ENCODE measurements at regions not wholly inside any gene's neighbourhood (a gene's known extent, or its start where the extent isn't known, plus 50 kb on each side); places are given as distances from the start of the nearest gene placed in this dataset.

- no peak for TF ChIP-seq CTCF (conservative IDR thresholded peaks at IDR 0.05; ENCODE audit: control insufficient read depth, insufficient read depth, low read depth, low read length)
- H3K4me3 ChIP-seq (ENCODE audit: control insufficient read depth, low read depth, low read length): no peak overlapping the region
- no peak for DNase-seq (ENCODE audit: low read depth)
Measured at GRCh38 chr6:54014440-54014839, 96.8 kb upstream of the MLIP start.

- no peak for DNase-seq (ENCODE audit: low read depth)
Measured at GRCh38 chr6:54017877-54018276, 93.4 kb upstream of the MLIP start.

GRCh38 chr6:54018722-54019121, 92.5 kb upstream of the MLIP start:
- DNase-seq (ENCODE audit: low read depth): no peak
- no peak for TF ChIP-seq CTCF (conservative IDR thresholded peaks at IDR 0.05; ENCODE audit: control insufficient read depth, insufficient read depth, low read depth, low read length)
- no peak overlapping the region for H3K4me3 ChIP-seq (ENCODE audit: control insufficient read depth, low read depth, low read length)

More at GRCh38 chr6:54017877-54018276, 93.4 kb upstream of the MLIP start:
- TF ChIP-seq CTCF (conservative IDR thresholded peaks at IDR 0.05; ENCODE audit: control insufficient read depth, insufficient read depth, low read depth, low read length): no peak
- no peak overlapping the region for H3K4me3 ChIP-seq (ENCODE audit: control insufficient read depth, low read depth, low read length)

GRCh38 chr6:54019860-54020259, 91.4 kb upstream of the MLIP start:
- TF ChIP-seq CTCF (conservative IDR thresholded peaks at IDR 0.05; ENCODE audit: control insufficient read depth, insufficient read depth, low read depth, low read length): no peak
- DNase-seq (ENCODE audit: low read depth): no peak
- H3K4me3 ChIP-seq (ENCODE audit: control insufficient read depth, low read depth, low read length): no peak overlapping the region

DNA sequence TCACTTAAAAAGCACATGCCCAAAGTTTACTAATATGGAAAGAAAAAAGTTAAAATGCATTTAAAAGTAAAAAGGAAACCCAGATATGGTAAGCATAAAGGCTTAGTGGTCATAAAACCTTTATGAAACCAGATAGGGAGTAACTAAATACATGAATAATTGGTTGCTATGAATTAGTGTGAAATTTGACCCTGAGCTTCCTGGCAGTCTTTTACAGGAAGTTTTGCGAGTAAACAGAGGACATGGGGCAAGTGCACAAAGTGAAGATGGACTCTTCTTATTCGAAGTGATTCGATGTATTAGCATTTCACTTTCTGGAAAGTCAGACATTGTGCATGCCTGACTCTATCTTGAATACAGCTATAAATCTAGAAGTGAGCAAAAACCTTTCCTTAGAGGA, 90.9 kb upstream of the MLIP start:
- no peak for DNase-seq (ENCODE audit: low read depth)
- no peak for TF ChIP-seq CTCF (conservative IDR thresholded peaks at IDR 0.05; ENCODE audit: control insufficient read depth, insufficient read depth, low read depth, low read length)
- H3K4me3 ChIP-seq (ENCODE audit: control insufficient read depth, low read depth, low read length): no peak overlapping the region

- no peak overlapping the region for H3K4me3 ChIP-seq (ENCODE audit: control insufficient read depth, low read depth, low read length)
- TF ChIP-seq CTCF (conservative IDR thresholded peaks at IDR 0.05; ENCODE audit: control insufficient read depth, insufficient read depth, low read depth, low read length): no peak
- DNase-seq (ENCODE audit: low read depth): no peak
Measured at GRCh38 chr6:54026652-54027400, 84.4 kb upstream of the MLIP start.

All from fibroblast of mammary gland (primary cell).